GM18519 (cell line): ENCODE measurements at regions not wholly inside any gene's neighbourhood (a gene's known extent, or its start where the extent isn't known, plus 50 kb on each side); places are given as distances from the start of the nearest gene placed in this dataset.
"Not testable (repeated sequence)": the region's sequence is repeated elsewhere in the genome, so short reads cannot be mapped to it uniquely, and the experiment has no call there.

Experiments
- ATAC-seq: cut with Tn5 transposase; IDR thresholded peaks from one replicate; pipeline ENCODE4 v1.9.1; 2021; ENCODE audit warnings: mild to moderate bottlenecking, moderate library complexity; ENCODE audit not compliant: unreplicated experiment, low FRiP score

DNA sequence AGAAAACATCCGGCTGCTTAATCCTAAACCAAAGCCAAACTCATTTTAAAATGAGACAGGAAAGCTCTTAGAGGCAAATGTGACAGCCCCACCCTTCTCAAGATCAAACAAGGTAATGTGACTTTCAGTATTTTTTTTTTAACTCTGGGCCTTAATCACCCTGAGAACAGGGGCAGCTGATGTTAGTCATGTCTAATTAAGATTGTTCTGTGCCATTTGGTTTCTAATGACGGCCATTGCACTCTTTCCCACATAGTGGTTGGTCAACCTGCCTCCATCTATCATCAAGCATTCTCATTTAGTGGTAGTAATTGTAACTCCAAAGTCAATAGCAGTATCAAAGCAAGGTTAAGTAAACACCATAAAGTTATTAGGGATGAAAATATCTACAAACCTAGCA lies 191.6 kb upstream of the EXOC2 start:
- ATAC-seq = no peak

DNA sequence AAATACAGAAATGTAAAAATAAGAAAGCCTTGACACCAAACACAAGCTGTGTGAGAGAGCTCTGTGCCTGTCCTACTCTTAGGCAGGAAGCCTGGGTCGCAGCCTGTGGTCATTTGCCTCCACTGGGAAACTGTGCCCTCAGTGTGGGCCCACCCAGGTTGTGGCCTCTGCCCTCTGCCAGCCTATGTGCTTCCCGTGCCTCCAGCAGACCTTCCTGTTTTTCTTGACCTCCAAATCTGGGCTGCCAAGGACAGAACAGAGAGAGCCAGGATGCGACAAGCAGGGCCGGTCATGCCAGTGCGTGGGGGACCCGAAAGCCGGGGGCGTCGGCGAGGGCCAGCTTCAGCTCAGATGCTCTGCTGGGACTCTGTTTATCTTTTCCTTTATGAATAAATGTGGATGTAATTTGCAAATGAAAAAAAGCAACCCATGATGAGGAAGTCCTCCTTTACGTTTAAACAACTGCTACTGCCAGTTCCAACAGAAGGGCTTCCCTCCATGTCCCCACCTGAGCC lies 189.2 kb upstream of the EXOC2 start:
- ATAC-seq = no peak

DNA sequence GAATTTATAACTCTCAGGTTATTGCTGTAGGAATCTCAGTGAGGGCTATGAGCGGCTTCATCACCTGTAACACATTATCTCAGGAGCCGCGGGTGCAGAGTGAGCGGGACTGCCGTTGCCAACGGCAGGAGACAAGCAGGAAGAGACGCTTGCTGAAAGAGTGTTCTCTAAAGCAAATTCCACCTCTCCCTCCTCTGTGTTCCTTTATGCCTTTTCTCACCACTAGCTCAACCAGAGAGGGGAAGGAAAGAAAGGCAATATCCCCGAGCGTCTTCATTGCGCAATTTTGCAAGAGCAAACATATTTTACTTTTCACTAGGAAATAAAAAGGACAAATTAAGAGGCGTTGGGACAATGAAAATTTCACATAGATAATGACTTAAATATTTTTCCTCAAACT lies 185.2 kb upstream of the EXOC2 start:
- no peak for ATAC-seq

DNA sequence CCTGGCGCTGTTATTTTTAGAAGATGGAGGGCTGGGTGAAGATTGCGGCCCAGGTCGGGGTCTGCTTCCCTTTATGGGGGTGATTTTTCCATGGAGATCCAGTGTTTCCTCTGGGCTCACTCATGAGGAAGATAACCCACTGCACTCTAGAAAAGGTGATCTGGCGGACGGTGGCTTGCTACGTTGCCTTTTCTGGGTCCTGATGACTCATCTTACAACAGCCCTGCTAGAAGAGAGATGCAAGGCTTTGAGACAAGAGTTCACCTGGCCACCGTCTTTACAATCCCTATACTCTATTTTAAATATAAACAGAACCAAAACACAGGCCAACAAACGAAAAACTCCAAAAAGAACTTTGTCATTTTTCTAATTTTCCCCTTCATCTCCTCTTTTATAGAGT lies 182.1 kb upstream of the EXOC2 start:
- ATAC-seq = no peak

DNA sequence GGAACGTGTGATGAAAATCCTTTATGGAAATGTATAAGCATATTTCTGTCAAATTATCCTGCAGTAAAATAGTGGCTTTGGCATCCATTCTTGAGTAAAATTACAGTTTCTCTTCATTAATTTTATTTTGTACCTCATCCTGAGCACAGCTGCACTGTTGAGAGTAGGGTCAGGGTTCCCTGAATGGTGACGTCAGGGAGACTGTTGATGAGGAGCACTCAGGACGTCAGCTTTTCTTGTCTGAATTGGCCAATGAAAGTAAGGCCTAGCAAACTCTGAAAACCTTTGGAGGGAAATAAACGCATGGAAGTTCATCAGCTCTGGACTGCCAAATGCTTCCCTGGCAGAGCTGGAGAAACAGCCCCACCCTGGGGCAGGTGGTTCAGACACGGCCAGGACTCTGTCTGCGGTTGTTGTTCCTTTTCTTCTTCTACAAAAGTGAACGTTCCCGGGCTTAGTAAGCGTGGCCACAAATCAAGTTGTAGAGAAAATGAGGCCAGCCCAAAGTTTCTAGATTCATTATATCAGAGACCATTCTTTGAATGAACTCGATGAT lies 179.7 kb upstream of the EXOC2 start:
- ATAC-seq = no peak

DNA sequence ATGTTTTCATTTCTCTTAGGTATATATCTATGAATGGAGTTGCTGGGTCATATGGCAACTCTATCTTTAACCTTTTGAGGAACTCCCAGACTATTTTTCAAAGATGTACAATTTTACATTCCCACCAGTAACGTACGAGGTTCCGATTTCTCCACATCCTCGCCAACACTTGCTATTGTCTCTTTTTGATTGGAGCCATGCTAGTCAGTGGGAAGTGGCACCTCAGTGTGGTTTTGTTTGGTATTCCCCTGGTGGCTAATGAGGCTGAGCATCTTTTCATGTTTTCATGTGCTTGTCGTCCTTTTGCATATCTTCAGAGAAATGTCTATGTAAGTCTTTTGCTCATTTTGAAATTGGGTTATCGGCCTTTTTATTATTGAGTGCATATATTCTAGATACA lies 178.6 kb upstream of the EXOC2 start:
- ATAC-seq = no peak

DNA sequence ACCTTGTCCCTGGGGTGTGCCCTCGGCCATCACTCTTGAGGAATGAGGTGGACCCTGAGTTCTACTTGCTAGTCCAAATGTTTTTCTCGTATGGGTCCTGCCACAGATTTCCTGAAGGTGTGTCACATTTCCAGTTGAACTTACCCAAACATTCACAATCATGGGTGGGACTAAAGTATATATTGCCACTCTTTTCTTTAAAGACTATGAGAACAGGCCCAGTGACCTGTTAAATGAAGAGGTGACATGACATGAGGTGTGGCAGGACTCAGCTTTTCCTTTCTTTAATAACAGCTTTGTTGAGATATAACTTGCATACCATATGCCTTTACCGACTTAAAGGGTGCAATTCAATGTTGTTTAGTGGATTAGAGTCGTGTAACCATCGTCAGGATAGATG lies 177.2 kb upstream of the EXOC2 start:
- ATAC-seq = no peak

DNA sequence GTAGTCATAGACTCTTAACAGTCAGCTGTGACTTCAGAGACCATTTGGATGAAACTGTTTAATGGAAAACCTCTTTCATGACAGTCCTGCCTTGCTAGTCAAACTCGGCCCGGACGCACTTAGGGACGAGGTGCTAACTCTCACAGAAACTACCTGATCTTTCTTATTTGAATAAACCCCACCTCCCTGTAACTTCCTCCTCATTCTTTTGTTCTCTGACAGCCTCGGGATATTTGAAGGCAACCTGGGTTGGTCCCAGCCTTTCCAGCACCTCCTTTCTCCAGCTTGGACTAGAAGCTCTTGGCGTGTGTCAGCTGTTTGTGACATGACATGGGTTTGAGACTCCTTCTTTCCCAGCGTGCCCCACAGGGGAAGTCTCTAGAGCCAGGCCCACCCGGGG lies 175.3 kb upstream of the EXOC2 start:
- ATAC-seq = no peak

DNA sequence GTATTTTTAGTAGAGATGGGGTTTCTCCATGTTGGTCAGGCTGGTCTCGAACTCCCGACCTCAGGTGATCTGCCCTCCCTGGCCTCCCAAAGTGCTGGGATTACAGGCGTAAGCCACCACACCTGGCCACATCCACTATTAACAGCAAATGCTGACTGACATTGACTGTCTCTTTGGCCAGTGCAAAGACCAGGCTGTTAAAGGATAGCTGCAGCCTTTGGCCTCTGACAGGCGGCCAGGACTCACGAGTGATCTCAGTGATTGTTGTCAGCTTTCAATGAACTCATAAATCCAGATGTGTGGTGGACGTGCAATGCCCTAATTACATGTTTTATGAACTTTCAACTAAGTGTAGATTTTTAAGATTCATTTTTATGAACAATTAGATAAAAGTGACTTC lies 174.4 kb upstream of the EXOC2 start:
- ATAC-seq = no peak

DNA sequence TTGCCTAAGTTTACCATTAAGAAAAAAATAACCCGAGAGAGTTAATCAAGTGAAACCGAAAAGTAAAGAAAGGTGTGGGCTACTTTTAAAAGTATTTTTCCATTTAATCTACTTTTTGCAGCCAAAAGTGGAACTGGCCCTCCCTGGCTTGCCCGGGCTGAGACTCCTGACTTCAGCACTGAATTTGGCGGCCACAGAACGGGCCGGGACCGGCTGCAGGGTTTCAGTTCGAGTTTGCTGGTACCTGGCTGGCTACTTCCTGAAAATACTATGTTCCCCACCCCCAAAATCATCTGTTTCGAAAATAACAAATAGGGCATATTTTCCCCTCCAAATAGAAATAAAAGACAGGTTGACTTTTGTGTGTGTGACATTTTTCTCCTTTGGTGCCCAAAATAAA lies 173.4 kb upstream of the EXOC2 start:
- no peak for ATAC-seq

DNA sequence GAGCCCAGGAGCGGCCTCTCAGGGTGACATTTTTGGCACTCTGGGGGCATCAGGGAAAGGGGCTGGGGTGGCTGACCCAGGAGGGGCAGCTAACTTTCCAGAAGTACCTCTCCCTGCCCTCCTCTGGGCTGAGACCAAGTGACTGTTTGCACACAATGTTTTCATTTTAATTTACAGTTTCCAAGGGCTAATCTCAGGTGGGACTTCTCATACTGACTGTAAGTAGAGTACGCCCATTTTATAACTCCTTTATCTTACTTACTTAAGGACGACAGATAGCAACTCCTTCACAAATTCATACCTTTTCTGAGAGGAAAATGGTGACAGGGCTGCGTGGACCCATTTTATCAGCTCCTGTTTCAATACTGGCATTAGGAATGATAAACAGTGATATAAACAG lies 172.9 kb upstream of the EXOC2 start:
- no peak for ATAC-seq

DNA sequence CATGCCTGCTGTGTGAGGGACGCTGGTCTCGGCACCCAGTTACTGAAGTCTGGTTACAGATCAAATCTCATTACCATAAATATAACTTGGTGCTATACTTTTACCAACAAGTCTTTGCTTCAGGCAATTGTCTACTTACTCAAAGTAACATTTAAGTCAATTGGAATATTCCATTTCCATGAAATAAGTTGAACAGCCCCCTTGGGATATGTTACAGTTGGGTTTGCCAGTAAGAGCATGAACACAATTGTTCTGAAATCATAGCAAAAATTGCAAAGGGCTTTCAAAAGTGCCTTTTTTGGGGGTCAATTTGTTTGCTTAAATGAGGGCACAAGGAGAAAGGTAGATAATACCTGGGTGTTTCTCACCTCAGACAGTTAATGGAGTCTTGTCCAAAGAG lies 170.9 kb upstream of the EXOC2 start:
- ATAC-seq = no peak

DNA sequence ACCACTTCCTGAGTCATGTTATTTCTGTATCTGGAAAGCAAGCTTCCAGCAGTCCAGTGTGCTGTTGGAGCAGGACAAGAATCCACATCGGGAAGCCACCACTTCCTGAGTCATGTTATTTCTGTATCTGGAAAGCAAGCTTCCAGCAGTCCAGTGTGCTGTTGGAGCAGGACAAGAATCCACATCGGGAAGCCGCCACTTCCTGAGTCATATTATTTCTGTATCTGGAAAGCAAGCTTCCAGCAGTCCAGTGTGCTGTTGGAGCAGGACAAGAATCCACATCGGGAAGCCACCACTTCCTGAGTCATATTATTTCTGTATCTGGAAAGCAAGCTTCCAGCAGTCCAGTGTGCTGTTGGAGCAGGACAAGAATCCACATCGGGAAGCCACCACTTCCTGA lies 170.2 kb upstream of the EXOC2 start:
- not testable (repeated sequence) for ATAC-seq

DNA sequence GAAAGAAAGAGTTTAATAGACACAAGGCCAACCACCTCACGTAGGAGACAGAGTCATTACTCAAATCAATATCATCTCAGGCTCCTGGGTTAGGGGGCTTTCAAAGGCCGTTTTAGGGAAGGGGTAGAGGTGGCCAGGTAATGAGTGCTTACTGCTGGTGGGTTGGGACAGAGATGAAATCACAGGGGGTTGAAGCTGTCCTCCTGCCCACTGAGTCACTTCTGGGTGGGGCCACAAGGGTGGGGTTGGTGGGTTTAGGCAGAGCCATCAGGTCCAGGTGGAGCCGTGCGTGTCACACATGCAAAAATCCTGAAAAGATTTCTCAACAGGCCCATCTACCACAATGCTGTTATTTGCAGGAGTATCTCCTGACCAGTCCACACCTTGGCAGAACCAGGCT lies 167.0 kb upstream of the EXOC2 start:
- no peak for ATAC-seq

DNA sequence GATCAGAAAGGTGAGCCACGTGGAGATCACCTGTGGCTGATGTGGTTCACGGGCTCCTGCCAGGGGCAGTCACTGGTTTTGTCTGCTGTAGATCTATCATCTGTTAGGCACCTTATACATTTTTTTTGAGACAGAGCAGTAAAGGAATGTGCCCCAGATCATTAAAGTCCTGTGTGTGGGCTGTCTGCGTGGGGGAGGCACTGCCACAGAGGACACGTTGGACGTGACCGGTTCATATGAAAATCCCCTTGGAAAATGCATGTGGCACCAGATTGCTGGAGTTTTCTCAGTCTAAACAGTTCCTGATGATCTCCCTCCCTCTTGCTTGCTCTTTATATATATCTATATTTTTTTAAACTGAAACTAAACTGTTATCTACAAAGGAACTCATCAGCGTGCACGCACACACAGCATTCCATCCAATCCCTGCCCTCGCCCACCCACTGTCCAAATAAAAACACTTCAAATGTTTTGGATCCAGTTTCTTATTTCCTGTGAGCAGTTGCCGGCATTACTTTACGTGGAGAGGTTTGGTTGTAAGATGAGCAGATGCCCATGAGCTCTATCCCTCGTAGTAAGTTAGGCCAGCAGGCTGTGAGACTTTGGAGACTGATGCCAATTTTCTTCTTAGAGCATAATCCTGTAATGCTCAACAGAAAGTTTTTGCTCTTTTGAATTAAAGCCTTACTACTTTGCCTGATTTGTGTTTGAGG lies 161.6 kb upstream of the EXOC2 start:
- ATAC-seq = no peak

DNA sequence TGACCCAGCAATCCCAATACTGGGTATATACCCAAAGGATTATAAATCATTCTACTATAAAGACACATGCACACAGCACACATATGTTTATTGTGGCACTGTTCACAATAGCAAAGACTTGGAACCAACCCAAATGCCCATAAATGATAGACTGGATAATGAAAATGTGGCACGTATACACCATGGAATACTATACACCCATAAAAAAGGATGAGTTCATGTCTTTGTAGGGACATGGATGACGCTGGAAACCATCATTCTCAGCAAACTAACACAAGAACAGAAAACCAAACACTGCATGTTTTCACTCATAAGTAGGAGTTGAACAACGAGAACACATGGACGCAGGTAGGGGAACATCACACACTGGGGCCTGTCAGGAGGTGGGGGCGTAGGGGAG lies 159.3 kb upstream of the EXOC2 start:
- ATAC-seq = not testable (repeated sequence)

DNA sequence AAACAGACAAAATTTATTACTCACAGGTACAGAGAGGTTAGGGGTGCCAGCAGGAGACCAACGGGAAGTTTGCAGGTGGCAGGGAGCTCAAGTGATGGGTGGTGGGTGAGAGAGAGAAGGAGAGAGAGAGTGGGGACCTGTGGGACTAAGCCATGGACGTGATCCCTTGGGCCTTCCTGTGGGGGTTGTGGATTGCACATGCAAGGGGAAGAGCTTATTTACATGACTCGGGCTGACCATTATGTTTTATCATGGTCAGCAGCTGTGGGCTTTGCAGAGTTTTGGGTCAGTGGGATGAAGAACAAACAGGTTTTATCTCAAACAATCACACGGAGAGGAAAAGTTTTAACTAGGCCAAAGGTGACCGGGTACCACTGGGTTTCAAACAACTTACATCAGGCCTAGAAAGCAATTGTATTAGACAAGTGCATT lies 156.2 kb upstream of the EXOC2 start:
- ATAC-seq = no peak

DNA sequence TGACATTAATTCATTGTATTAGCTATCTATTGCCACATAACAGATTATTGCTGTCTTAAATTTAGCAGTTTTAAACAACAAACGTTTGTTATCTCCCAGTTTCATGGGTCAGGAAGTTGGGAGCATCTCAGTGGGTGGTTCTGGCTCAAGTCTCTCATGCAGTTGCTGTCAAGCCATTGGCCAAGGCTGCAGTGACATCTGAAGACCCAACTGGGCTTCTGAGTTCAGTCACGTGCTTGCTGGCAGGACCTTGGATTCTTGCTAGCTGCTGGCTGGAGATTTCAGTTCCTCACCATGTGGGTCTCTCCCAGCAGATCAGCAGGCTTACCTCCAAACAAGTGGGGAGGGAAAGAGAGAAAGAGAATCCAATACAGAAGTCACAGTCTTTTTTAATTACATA lies 152.6 kb upstream of the EXOC2 start:
- ATAC-seq = no peak

DNA sequence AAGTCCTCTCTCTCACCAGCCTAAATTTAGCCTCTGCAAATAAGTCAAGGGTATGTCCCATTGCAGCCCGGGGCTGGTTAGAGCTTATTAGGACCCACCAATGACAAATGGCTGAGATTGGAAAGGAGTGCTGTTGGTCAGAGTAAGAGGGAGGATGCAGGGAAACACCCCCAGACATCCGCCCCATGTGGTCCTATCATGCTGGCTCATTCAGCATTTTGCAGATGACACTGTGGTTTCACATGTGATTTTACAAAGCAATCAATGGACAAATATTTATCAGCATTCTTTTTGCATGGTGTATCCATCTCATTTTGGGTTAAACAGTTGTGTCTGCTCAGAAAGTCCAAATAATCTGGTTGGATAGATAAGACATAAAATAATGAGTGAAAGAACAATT lies 152.2 kb upstream of the EXOC2 start:
- no peak for ATAC-seq

DNA sequence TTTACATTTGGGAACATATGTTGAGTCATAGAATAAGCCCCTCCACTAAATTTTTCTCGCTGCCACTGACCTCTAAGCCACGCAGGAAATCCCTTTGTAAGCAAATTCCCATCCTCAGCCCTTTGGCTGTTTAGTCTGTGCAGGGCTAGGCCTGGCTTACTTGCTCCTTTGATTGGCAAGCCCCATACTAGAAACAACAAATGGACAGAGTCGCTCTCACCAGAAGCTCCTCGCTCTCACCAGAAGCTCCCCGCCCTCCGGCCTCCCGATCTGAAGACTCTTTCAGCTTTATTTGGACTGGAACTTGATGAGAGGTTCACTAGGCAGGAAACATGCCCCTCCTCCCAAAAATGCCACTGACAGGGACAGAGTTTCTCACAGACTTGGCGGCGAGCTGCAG lies 149.2 kb upstream of the EXOC2 start:
- no peak for ATAC-seq

DNA sequence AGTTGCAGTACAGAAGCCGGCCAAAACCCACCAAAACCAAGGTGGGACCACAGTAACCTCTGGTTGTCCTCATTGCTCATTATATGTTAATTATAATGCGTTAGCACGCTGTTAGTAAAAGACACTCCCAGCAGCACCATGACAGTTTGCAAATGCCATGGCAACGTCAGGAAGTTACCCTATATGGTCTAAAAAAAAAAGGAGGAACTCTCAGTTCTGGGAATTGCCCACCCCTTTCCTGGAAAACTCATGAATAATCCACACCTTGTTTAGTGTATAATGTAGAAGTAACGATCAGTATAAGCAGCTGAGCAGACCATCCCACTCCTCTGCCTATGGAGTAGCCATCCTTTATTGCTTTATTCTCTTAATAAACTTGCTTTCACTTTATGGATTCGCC lies 148.6 kb upstream of the EXOC2 start:
- no peak for ATAC-seq

DNA sequence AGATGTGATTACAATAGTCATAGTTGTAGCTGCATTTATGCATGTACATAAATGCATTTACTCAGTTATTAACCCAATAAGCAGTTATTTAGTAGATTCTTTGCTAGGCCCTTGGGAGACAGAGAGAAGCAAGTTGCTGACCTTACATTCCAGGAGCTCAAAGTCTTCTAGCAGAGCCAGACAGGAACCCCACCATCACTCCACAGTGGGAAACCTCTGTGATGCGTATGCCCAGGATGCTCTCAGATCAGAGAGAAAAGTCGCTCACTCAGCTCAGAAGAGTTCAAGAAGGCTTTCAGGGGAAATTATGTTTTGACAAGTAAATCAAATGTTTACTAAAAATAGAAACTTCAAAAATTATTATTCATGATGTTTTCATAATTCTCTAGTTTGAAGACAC lies 146.3 kb upstream of the EXOC2 start:
- no peak for ATAC-seq

DNA sequence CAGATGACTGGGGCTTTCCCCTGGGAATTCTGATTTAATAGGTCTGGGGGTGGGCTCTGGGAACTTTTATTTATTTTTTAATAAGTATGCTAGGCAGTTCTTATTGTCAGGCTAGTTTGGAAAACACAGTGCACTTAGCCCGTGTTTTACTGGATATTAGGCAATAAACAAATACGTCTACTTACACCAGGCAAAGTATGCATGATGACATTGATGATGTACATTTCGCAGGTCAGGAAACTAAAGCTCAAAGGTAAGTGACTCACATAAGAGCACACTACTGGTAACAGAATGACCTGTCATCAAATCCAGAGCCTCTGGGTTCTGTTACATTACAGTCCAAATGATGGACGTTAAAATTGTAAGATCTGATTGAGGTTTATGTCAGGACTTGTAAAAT lies 144.4 kb upstream of the EXOC2 start:
- ATAC-seq = no peak
